Glomerular visceral epithelial cell (primary cell): ENCODE measurements at regions not wholly inside any gene's neighbourhood (a gene's known extent, or its start where the extent isn't known, plus 50 kb on each side); places are given as distances from the start of the nearest gene placed in this dataset.
"Not testable (repeated sequence)": the region's sequence is repeated elsewhere in the genome, so short reads cannot be mapped to it uniquely, and the experiment has no call there.

Source experiments
- DNase-seq: peaks from one replicate; pipeline ENCODE4 v3.0.0-alpha.2; 2016; ENCODE audit errors: extremely low spot score

- DNase-seq: peak; percentile 81
Measured at GRCh38 chr1:115182012-115182715, 92.9 kb upstream of the TSPAN2 start.

GRCh38 chr1:115181231-115181630 is 91.9 kb upstream of the TSPAN2 start:
- DNase-seq: no peak

DNA sequence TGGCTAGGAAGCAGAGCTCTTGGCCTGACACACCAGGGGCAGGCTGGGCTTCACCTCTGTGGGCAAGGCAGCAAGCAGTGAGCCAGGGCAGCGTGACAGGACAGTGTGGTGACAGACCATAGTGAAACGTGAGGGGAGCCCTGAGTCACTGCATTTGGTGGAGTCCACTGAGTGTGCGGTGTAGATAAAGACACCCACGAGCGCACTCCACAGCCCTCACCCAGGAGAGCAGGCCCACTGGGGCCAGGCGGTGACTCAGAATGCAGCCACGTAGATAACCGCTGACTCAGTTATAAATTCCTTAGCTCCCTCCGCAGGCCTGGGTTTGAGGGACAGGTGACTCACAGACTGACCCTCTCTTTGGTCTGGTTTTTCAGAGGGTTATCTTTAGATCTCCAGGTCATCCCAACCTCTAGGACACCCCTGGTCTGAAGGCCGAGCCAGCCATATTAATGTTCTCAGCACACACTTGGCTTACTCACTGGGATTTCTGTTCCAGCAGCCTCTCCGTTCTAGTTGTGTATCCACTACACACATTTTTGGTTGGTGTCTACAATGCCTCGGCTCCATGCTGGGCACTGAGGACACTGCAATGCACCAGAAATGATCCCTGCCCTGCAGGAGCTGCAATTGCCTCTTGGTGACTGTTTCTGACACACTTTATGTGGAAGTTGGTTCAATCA is 90.2 kb upstream of the TSPAN2 start:
- peak; percentile 100 for DNase-seq

- DNase-seq: no peak
Measured at GRCh38 chr1:115176189-115176588, 86.9 kb upstream of the TSPAN2 start.

- no peak for DNase-seq
Measured at GRCh38 chr1:115175596-115175995, 86.3 kb upstream of the TSPAN2 start.

- no peak for DNase-seq
Measured at GRCh38 chr1:115173151-115173550, 83.8 kb upstream of the TSPAN2 start.

DNA sequence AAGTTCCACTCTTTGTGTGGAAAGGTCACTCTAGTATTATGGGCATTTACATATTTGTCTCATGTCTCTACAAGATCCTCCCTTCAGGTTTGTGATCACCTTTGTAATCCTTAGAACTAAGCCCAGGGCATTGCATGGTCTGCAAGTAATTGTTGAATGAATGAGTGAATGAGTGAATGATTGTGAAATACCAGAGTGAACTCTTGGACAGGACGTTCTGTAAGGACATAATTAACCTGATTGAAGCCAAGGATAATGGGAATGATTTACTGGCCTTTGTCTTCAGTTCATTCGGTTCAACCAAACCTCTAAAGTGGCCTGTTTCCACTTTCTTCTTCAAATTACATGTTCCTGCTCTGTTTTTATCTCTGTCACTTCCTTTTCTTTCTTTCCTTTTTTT is 83.0 kb upstream of the TSPAN2 start:
- no peak for DNase-seq

GRCh38 chr1:115170961-115171392 is 81.7 kb upstream of the TSPAN2 start:
- DNase-seq: peak; percentile 44

DNA sequence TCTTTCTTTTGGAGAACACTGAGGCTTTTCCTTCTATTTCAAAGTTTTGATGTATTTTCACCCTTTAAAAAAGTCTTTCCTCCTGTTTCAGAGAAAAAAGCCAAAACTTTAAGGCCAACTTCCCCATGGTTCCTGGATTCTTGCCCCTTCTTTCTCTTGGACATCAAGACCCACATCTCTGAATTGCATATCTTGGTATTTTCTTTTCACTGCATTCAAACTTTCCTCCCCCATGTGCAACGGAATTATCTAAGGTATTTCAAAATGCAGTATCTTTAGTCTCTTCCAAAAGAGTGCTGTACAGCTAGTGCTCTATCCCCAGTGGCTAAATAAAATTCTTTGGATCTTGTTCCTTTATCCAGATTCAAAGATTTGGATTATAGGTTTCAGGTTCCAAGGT is 81.1 kb upstream of the TSPAN2 start:
- DNase-seq: no peak

- no peak for DNase-seq
Measured at GRCh38 chr1:115168026-115168425, 78.7 kb upstream of the TSPAN2 start.

DNA sequence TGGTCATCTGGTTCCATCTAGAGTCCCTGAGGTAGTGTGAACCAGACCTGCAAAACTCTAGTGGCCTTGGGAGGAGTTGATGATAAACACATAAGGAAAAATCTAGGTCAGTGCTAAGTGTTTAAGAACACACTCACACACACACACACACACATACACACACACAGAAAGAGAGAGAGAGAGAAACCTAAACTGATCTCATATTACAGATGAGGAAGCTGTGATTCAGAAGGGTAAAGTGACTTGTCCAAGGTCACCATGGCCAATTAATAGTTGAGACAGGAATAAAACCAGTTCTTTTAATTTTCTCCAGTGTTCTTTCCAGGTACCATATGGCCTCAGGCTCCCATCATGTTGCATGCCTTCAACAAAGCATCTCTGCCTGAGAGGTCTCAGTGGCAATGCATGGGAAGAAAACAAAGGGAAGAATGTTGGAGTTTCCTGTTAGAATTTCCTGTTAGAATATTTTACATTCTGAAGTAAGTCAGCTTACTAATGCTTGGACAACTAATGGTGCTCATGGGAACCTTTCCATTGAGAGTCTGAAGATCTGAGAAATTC is 77.3 kb upstream of the TSPAN2 start:
- no peak for DNase-seq

- DNase-seq: no peak
Measured at GRCh38 chr1:115165776-115166175, 76.5 kb upstream of the TSPAN2 start.

DNA sequence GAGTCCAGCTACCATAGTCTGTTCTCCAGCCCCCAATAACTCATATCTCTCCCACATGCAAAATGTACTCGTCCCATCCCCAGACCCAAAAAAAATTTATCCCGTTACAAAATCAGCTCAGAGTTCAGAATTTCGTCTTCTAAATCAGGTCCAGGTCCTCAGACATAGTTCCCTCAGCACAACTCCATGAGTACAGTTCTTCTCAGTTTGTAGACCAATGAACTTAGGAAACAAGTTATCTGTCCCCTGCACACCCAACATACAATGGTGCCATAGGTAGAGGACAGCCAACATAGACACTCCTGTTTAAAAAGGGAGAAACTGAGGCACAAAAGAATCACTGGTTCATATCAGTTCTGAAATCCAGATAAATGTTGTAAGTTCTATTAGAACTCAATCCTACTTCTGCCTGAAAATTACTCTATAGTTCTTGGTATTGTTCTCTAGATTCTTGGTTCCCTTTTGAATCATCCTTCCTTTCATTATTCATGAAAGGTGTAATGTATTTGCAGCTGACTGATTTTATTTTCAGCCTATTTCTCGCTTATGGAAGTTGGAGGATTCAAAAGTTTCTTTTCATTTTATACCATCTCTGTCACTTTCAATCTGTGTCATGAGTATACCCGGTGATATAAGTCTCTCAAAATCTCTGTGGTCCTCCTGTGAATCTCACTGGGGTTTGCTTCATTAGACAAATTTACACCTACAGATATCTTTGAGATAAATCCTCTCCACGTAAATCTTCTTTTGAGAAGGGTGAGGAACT is 75.8 kb upstream of the TSPAN2 start:
- no peak for DNase-seq

DNA sequence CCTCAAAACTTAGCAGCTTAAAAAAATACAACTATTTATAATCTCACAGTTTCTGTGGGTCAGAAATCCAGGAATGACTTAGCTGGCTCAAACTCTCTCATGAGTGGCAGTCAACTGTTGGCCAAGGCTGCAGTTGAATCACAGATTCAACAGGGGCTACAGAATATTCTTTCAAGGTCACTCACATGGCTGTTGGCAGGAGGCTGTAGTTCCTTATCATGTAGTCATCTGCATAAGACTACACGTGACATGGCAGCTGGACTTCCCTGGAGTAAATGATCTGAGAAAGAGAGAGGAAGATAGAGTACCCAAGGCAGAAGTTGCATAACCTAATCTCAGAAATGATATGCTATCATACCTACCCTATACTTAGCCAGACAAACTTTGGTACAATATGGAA is 75.2 kb upstream of the TSPAN2 start:
- no peak for DNase-seq

GRCh38 chr1:115160728-115161127 is 71.4 kb upstream of the TSPAN2 start:
- DNase-seq: no peak

DNA sequence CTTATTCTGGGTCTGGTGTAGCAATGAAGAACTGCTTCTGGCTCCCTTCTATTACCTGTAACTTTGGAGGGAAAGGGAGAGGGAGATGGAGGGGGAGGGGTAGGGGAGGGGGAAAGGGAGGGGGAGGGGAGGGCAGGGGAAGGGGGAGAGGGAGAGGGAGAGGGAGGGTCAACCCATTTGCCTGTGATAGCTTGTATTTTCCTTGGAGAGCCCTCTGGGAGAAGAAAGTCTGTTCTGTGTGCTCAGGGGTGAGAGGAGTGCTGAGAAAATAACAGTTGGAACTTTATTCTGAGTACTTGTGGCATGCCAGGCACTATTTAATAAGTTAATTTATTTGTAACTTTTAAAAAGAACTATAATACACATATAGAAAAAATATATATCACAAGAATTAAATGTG is 70.7 kb upstream of the TSPAN2 start:
- no peak for DNase-seq

DNA sequence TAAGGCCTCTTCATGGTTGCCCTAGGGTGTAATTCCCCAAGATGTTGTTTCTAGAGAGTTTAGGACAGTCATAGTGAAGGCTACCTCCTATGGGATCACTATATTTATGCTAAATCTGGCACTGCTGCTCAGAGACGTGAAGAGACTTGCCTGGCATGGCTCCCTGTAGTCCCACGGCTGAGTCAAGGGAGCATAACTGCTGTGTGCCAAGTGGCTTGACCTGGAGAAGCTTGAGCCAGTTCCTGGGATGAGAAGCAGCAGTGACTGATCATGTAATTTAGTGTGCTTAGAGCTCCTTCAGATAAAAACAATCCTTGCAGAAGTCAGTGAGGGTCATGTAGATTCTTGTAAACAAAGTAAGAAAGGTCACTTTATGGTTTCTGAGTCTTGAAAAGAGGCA is 68.9 kb upstream of the TSPAN2 start:
- no peak for DNase-seq

DNA sequence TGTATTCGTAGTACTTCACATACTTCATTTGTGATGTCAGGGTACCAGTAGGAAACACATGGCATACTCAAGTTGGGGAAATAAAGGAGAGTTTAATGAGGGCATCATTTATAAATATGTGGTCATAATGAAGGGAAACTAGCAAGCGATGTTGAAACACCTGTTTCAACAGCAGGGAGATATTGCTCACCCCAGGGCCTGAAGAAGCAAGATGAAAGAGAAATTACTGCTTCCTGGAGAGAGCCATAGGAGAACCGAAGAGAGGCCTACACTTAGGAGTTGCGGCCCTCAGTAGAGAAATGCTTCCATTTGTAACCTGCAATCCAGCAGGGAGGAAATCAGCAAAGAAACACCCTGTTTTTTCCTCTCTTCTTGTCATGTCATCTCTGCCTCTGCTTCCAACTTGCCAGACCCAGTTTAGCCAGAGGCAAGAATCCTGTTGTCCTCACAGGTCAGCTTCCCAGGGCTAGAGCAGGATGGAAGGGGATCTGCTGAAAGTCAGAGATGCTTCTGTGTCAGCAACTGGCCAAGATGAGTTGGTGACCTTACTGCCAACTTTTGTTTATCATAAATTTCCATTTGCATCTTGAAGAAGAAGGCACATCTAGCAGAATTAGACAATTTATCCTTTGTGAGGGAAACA is 67.6 kb upstream of the TSPAN2 start:
- no peak for DNase-seq

GRCh38 chr1:115153966-115154557 is 64.8 kb upstream of the TSPAN2 start:
- no peak for DNase-seq

- not testable (repeated sequence) for DNase-seq
Measured at GRCh38 chr1:115147928-115148327, 58.6 kb upstream of the TSPAN2 start.

DNA sequence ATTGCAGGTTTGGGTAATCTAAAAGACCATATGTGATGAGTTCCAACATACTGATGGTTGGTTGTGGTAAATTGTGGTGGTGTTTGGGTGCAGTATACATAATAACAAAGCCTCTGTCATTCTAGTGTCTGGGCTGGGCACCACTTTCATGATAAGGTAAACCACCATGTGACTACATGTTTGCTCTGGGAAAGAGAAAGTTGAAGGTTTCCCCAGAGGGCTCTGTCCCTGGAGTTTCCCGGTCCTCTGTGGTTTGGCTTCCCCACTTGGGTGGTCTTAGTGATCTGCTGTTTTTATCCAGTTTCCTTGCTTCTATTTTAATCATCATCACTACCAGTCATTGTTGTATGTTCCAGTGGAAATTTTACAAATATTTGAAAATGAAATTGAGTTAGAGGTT is 55.9 kb upstream of the TSPAN2 start:
- peak; percentile 55 for DNase-seq

- DNase-seq: peak; percentile 70
Measured at GRCh38 chr1:115144176-115144575, 54.9 kb upstream of the TSPAN2 start.
